Activated CD8-positive, alpha-beta T cell treated with anti-CD3 and anti-CD28 coated beads for 36 hours (primary cell): ENCODE measurements at regions not wholly inside any gene's neighbourhood (a gene's known extent, or its start where the extent isn't known, plus 50 kb on each side); places are given as distances from the start of the nearest gene placed in this dataset.

ENCODE experiments used
- ATAC-seq: fragments of 200-7000 bp; cut with Tn5 transposase; one replicate; pipeline ENCODE4 v1.10.0; 2021; ENCODE audit warnings: mild to moderate bottlenecking, moderate library complexity
- CTCF ChIA-PET: fragments of 350-600 bp; sonication (Branson Sonifier 250); formaldehyde crosslinking; loops from one replicate; lab custom pipeline; 2021; ENCODE audit warnings: antibody characterized with exemption; lab: Charles Lee
- POLR2A ChIA-PET: fragments of 350-600 bp; sonication (Branson Sonifier 250); formaldehyde crosslinking; loops from one replicate; lab custom pipeline; 2021; ENCODE audit warnings: antibody characterized with exemption; lab: Charles Lee
- DNase-seq: peaks from one replicate; pipeline ENCODE4 v3.0.0-alpha.2; 2020
- H3K27ac Mint-ChIP-seq: one replicate; pipeline ENCODE4 v1.8.0; 2021; ENCODE audit warnings: mild to moderate bottlenecking, mixed read lengths
- H3K27me3 Mint-ChIP-seq: one replicate; pipeline ENCODE4 v1.8.0; 2021; ENCODE audit warnings: mixed read lengths
- H3K36me3 Mint-ChIP-seq: one replicate; pipeline ENCODE4 v1.8.0; 2021; ENCODE audit warnings: low read depth, mixed read lengths
- H3K4me1 Mint-ChIP-seq: one replicate; pipeline ENCODE4 v1.8.0; 2021; ENCODE audit warnings: low read depth, mixed read lengths
- H3K4me3 Mint-ChIP-seq: one replicate; pipeline ENCODE4 v1.8.0; 2021; ENCODE audit warnings: mild to moderate bottlenecking, moderate library complexity, mixed read lengths
- H3K9me3 Mint-ChIP-seq: one replicate; pipeline ENCODE4 v1.8.0; 2021; ENCODE audit warnings: mixed read lengths
- intact Hi-C: fragments of 100-400 bp; cut with micrococcal nuclease; formaldehyde crosslinking; loops from one replicate; pipeline ENCODE4 v1.10.0; 2022
- TF ChIP-seq, protein P1 (sequence below): fragments of 200-600 bp; IDR thresholded peaks from one replicate; pipeline ENCODE4 v1.8.0; 2022; ENCODE audit warnings: antibody characterized with exemption, mild to moderate bottlenecking

DNA sequence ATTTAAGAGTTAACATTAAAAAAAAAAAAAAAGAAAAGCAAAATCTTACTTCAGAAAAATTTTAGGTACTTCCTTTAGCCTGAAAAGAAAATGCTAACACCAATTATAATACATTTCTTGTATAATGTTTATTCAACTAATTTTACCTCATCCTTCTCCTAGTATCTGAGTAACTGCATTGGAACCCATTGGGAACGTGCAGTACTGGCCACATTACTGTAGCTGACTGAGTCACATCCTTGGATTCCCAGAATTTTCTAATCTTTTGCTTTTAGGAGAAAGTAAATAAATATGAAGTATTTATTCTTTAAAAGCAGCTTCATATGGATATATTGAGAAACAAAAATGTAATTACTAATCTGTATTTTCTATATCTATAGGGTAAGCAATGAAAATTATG, 82.6 kb upstream of the SLITRK2 start:
- no peaks in the 10 kb centered on the region for H3K27me3 Mint-ChIP-seq
- H3K4me3 Mint-ChIP-seq: no peak overlapping the region
- H3K4me1 Mint-ChIP-seq: no peaks in the 10 kb centered on the region
- ATAC-seq (no peak), DNase-seq (no peak)
- H3K9me3 Mint-ChIP-seq: peaks cover 3% of the 10 kb centered on the region
- CTCF ChIA-PET: no interaction called here
- no peak overlapping the region for H3K27ac Mint-ChIP-seq
- intact Hi-C loops: no loop called here
- POLR2A ChIA-PET: no interaction called here
- H3K36me3 Mint-ChIP-seq: no peaks in the 10 kb centered on the region
- TF ChIP-seq, protein P1, sequence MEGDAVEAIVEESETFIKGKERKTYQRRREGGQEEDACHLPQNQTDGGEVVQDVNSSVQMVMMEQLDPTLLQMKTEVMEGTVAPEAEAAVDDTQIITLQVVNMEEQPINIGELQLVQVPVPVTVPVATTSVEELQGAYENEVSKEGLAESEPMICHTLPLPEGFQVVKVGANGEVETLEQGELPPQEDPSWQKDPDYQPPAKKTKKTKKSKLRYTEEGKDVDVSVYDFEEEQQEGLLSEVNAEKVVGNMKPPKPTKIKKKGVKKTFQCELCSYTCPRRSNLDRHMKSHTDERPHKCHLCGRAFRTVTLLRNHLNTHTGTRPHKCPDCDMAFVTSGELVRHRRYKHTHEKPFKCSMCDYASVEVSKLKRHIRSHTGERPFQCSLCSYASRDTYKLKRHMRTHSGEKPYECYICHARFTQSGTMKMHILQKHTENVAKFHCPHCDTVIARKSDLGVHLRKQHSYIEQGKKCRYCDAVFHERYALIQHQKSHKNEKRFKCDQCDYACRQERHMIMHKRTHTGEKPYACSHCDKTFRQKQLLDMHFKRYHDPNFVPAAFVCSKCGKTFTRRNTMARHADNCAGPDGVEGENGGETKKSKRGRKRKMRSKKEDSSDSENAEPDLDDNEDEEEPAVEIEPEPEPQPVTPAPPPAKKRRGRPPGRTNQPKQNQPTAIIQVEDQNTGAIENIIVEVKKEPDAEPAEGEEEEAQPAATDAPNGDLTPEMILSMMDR: no peak

DNA sequence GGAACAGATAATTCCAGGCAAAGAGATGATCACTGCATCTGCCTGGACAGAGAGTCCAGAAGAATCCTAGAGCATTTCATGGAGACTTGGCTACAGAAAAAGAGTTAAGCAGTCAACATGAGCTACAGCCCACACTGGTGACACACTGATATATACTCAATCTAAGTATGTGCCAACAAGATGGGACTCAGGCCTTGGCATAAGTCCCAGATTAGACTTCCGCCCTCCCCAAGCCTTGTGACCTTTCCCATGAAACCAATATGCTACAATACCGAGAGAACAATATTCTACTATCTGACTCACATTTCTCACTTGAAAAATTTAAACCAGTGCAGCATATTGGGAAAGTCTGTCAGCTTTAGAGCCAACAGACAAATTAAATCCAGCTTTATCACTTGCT, 65.7 kb upstream of the SLITRK2 start:
- ChIA-PET POLR2A (no interaction called here), CTCF (no interaction called here)
- no peak for ATAC-seq
- no peak for DNase-seq
- H3K36me3 Mint-ChIP-seq: no peaks in the 10 kb centered on the region
- TF ChIP-seq, protein P1: no peak
- intact Hi-C loops: no loop called here
- no peak overlapping the region for H3K27ac Mint-ChIP-seq
- no peak overlapping the region for H3K4me3 Mint-ChIP-seq
- no peaks in the 10 kb centered on the region for H3K4me1 Mint-ChIP-seq
- no peaks in the 10 kb centered on the region for H3K27me3 Mint-ChIP-seq
- no peaks in the 10 kb centered on the region for H3K9me3 Mint-ChIP-seq
